ENCODE measurements at regions not wholly inside any gene's neighbourhood (a gene's known extent, or its start where the extent isn't known, plus 50 kb on each side); places are given as distances from the start of the nearest gene placed in this dataset.

DNA sequence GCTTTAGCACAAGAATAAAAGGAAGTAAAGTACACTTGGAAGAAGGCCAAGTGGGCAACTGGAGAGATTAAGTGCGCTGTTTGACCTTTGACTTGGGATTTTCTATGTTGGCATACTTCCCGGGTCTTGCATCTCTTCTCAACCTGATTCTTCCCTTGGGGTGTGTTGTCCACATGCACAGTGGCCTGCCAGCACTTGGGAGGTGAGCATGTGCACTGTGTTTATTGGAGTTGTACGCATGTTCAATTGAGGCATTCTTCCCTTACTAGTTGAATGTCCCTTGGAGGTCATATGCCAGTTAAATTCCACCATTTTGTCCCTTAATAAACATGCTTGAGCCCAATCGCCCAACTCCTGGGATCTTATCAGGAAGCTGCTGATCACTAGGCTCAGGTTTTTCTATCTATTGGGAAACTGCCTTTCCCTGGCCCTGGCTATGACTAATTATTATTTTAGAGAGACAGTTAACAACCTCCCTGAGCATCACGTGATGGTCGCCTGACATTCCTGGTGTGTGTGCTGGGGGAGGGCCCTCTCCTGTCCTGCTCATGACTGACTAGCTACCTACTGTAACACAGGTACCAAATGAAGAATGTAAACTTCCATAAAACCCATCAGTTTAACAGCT lies 62.5 kb upstream of the RAPGEF4 start:
- no peak overlapping the region for H2AFZ ChIP-seq (replicated peaks)
- H3K36me3 Mint-ChIP-seq: no peaks in the 10 kb centered on the region
- peaks cover 10% of the 10 kb centered on the region for H3K9me3 Mint-ChIP-seq
- no peaks in the 10 kb centered on the region for H3K4me1 ChIP-seq
- H3K4me1 Mint-ChIP-seq: no peaks in the 10 kb centered on the region
- no peak overlapping the region for H3K27ac Mint-ChIP-seq
- TF ChIP-seq EZH2phosphoT487 (IDR thresholded peaks at IDR 0.05) (no peak), EZH2 (IDR thresholded peaks at IDR 0.05) (no peak)
- TF ChIP-seq, protein P1, sequence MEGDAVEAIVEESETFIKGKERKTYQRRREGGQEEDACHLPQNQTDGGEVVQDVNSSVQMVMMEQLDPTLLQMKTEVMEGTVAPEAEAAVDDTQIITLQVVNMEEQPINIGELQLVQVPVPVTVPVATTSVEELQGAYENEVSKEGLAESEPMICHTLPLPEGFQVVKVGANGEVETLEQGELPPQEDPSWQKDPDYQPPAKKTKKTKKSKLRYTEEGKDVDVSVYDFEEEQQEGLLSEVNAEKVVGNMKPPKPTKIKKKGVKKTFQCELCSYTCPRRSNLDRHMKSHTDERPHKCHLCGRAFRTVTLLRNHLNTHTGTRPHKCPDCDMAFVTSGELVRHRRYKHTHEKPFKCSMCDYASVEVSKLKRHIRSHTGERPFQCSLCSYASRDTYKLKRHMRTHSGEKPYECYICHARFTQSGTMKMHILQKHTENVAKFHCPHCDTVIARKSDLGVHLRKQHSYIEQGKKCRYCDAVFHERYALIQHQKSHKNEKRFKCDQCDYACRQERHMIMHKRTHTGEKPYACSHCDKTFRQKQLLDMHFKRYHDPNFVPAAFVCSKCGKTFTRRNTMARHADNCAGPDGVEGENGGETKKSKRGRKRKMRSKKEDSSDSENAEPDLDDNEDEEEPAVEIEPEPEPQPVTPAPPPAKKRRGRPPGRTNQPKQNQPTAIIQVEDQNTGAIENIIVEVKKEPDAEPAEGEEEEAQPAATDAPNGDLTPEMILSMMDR (IDR thresholded peaks at IDR 0.05): no peak
- H3K4me3 Mint-ChIP-seq: no peak overlapping the region
- H3K27me3 ChIP-seq: no peaks in the 10 kb centered on the region
- DNase-seq (ENCODE audit: low spot score): no peak
- no peaks in the 10 kb centered on the region for H3K79me2 ChIP-seq (ENCODE audit: low read depth)
- no peaks in the 10 kb centered on the region for H3K27me3 Mint-ChIP-seq (ENCODE audit: insufficient read depth, low read depth)
- no peak overlapping the region for H3K27ac ChIP-seq
- H3K9ac ChIP-seq: no peak overlapping the region
- no peak overlapping the region for H3K4me2 ChIP-seq
- H4K20me1 ChIP-seq (ENCODE audit: low read depth): no peaks in the 10 kb centered on the region
- H3K36me3 ChIP-seq: no peaks in the 10 kb centered on the region
- no peak overlapping the region for H3K4me3 ChIP-seq
- H3K9me3 ChIP-seq (ENCODE audit: low read depth): no peaks in the 10 kb centered on the region
- H3F3A ChIP-seq (ENCODE audit: low read depth): no peaks in the 10 kb centered on the region

DNA sequence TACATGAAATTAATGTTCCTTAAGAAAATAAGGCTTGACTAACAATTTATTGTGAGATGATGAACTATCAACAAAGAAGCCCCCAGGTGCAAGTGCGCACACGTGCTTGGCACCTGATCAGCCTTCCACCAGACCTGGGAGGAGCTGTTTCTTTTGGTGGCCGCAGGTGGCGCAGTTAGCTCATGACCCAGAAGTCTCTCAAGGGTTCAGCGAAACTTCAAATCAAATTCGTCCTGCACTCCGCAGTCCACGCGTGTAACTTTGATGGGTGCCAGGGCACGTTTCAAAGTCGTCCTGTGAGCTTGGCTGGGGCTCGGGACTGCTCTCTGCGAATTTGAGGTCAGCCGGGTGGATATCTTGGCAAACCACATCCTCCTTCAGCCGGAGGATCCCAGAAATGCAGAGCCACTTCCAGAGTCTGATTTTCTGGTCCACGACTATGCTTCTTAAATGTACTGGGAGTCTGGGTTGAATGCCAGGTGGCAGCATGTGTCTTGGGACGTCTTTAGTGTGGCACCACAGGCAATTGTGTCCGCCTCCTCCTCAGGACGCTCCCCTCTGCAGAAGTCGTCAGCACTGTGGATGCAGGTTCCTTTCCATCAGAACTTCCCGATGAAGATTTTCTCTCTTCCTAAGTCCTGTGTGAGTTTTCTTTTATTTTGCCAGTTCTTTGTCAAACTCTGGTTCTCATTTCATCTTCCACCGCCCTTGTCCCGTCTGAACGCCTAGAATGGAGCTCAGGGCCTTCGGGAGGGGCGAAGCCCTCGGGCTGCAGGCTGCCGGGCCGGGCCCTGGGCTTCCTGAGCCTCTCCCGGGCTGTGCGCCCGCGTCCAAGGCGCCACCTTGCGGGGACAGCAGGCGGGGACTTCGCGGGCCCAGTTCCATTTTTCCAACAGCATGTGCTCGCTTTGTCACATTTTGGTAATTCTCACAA lies 61.3 kb upstream of the RAPGEF4 start:
- H3K27ac ChIP-seq: no peak overlapping the region
- no peaks in the 10 kb centered on the region for H3K79me2 ChIP-seq (ENCODE audit: low read depth)
- H3K36me3 Mint-ChIP-seq: no peaks in the 10 kb centered on the region
- no peaks in the 10 kb centered on the region for H3K9me3 ChIP-seq (ENCODE audit: low read depth)
- H3K4me2 ChIP-seq: no peak overlapping the region
- no peaks in the 10 kb centered on the region for H3K4me1 Mint-ChIP-seq
- no peak overlapping the region for H3K27ac Mint-ChIP-seq
- H3K36me3 ChIP-seq: no peaks in the 10 kb centered on the region
- DNase-seq (ENCODE audit: low spot score): peak; percentile 79
- no peaks in the 10 kb centered on the region for H3F3A ChIP-seq (ENCODE audit: low read depth)
- H2AFZ ChIP-seq (replicated peaks): peak overlapping the region; percentile 69
- TF ChIP-seq, protein P1 (IDR thresholded peaks at IDR 0.05): peak; percentile 84
- TF ChIP-seq EZH2 (IDR thresholded peaks at IDR 0.05): no peak
- TF ChIP-seq EZH2phosphoT487 (IDR thresholded peaks at IDR 0.05): no peak
- no peaks in the 10 kb centered on the region for H3K4me1 ChIP-seq
- H3K9ac ChIP-seq: no peak overlapping the region
- no peaks in the 10 kb centered on the region for H3K27me3 Mint-ChIP-seq (ENCODE audit: insufficient read depth, low read depth)
- no peaks in the 10 kb centered on the region for H4K20me1 ChIP-seq (ENCODE audit: low read depth)
- no peak overlapping the region for H3K4me3 ChIP-seq
- no peaks in the 10 kb centered on the region for H3K27me3 ChIP-seq
- no peak overlapping the region for H3K4me3 Mint-ChIP-seq
- peaks cover 10% of the 10 kb centered on the region for H3K9me3 Mint-ChIP-seq

- H3K36me3 Mint-ChIP-seq: no peaks in the 10 kb centered on the region
- Histone ChIP-seq H3K4me3 (no peak overlapping the region), H3K27ac (no peak overlapping the region), H3K4me2 (no peak overlapping the region), H4K20me1 (ENCODE audit: low read depth) (no peaks in the 10 kb centered on the region), H3K9me3 (ENCODE audit: low read depth) (no peaks in the 10 kb centered on the region), H2AFZ (replicated peaks) (peak overlapping the region; percentile 69), H3K36me3 (no peaks in the 10 kb centered on the region), H3K9ac (no peak overlapping the region), H3K79me2 (ENCODE audit: low read depth) (no peaks in the 10 kb centered on the region), H3K4me1 (no peaks in the 10 kb centered on the region), H3K27me3 (no peaks in the 10 kb centered on the region), H3F3A (ENCODE audit: low read depth) (no peaks in the 10 kb centered on the region)
- H3K9me3 Mint-ChIP-seq: peaks cover 10% of the 10 kb centered on the region
- no peaks in the 10 kb centered on the region for H3K27me3 Mint-ChIP-seq (ENCODE audit: insufficient read depth, low read depth)
- no peak overlapping the region for H3K4me3 Mint-ChIP-seq
- no peak for DNase-seq (ENCODE audit: low spot score)
- H3K27ac Mint-ChIP-seq: no peak overlapping the region
- TF ChIP-seq, protein P1 (IDR thresholded peaks at IDR 0.05): no peak
- TF ChIP-seq EZH2phosphoT487 (IDR thresholded peaks at IDR 0.05) (no peak), EZH2 (IDR thresholded peaks at IDR 0.05) (no peak)
- H3K4me1 Mint-ChIP-seq: no peaks in the 10 kb centered on the region
Observed at GRCh38 chr2:172674968-172675303, 60.7 kb upstream of the RAPGEF4 start.
